Heart left ventricle (tissue), 13 donors: ENCODE measurements at regions not wholly inside any gene's neighbourhood (a gene's known extent, or its start where the extent isn't known, plus 50 kb on each side); places are given as distances from the start of the nearest gene placed in this dataset.

Source experiments
- POLR2A ChIP-seq, 2 donors: fragments of 450-650 bp; IDR thresholded peaks; one replicate each; pipeline ENCODE4 v1.6.1; 2017; ENCODE audit warnings: antibody characterized with exemption in 2 of 2, mild to moderate bottlenecking in 2 of 2, moderate library complexity in 2 of 2
- TF ChIP-seq, protein P1 (sequence below), 12 donors: fragments of 200-600 bp; sonication (generic) in 4 of 12; IDR thresholded peaks; one replicate each; pipeline versions ENCODE4 v1.5.0 to v1.8.0; 2018 to 2022; ENCODE audit warnings: antibody characterized with exemption in 12 of 12, mild to moderate bottlenecking in 5 of 12
- donor health status: ischemic (EF 13 %, LVEDD 7.1; RV severe dilation, severe dysfunction).
- donor health status: DM: no; HTN: yes; CAD: no.
- donor health status: DM: no; HTN: no; CAD: no.
- donor health status: ischemic (EF 25% LVEDD 6.9; RV normal size, moderate dysfunction).
- donor health status: ischemic (EF 25% LVEDD 5.7; RV mildly dilated, moderate dysfunction).
- donor health status: ischemic (EF 35%, LVEDD 5.7; RV mildly dilated, moderate dysfunction).
- donor health status: nonischemic (EF 11% LVEDD 7.7; RV severe dilation, severe dysfunction).
- donor health status: DM: yes; HTN: yes; CAD: no.
- donor health status: PGD.
- donor health status: ischemic (EF 29% LVEDD 5.4; RV normal size, mild dysfunction).
- donor health status: nonischemic (EF 23%, LVEDD 6.1; RV moderate dilation, normal function).

- TF ChIP-seq, protein P1, sequence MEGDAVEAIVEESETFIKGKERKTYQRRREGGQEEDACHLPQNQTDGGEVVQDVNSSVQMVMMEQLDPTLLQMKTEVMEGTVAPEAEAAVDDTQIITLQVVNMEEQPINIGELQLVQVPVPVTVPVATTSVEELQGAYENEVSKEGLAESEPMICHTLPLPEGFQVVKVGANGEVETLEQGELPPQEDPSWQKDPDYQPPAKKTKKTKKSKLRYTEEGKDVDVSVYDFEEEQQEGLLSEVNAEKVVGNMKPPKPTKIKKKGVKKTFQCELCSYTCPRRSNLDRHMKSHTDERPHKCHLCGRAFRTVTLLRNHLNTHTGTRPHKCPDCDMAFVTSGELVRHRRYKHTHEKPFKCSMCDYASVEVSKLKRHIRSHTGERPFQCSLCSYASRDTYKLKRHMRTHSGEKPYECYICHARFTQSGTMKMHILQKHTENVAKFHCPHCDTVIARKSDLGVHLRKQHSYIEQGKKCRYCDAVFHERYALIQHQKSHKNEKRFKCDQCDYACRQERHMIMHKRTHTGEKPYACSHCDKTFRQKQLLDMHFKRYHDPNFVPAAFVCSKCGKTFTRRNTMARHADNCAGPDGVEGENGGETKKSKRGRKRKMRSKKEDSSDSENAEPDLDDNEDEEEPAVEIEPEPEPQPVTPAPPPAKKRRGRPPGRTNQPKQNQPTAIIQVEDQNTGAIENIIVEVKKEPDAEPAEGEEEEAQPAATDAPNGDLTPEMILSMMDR (IDR thresholded peaks at IDR 0.05) = no peak
- no peak for TF ChIP-seq POLR2A (IDR thresholded peaks at IDR 0.05)
Observed at GRCh38 chr6:134115715-134116074, 63.3 kb upstream of the SLC2A12 start.
